Spleen (tissue), 11 donors: ENCODE measurements at regions not wholly inside any gene's neighbourhood (a gene's known extent, or its start where the extent isn't known, plus 50 kb on each side); places are given as distances from the start of the nearest gene placed in this dataset.

Source experiments
- DNase-seq: peaks from one replicate; pipeline ENCODE4 v3.0.0-alpha.2; 2020
- H3K27ac ChIP-seq, 8 donors: fragments of 200-600 bp; sonication (generic) in 7 of 8; 1 replicate in 4 of 8; 2 replicates in 4 of 8; pipeline versions ENCODE4 v1.5.0 to v1.8.0; 2016 to 2021; ENCODE audit warnings: inconsistent platforms in 4 of 8, mild to moderate bottlenecking in 4 of 8, moderate library complexity in 1 of 8
- H3K27me3 ChIP-seq, 7 donors: fragments of 200-600 bp; sonication (generic) in 6 of 7; replicated peaks in 1 of 7; 1 replicate in 4 of 7; 2 replicates in 3 of 7; pipeline versions ENCODE4 v1.5.0 to v1.8.0; 2016 to 2021; ENCODE audit warnings: inconsistent platforms in 3 of 7, mild to moderate bottlenecking in 1 of 7
- H3K36me3 ChIP-seq, 6 donors: fragments of 200-600 bp; sonication (generic) in 5 of 6; 1 replicate in 4 of 6; 2 replicates in 2 of 6; pipeline versions ENCODE4 v1.5.0 to v1.8.0; 2016 to 2021; ENCODE audit warnings: inconsistent platforms in 2 of 6
- H3K4me1 ChIP-seq, 6 donors: fragments of 200-600 bp; sonication (generic) in 5 of 6; 1 replicate in 3 of 6; 2 replicates in 3 of 6; pipeline versions ENCODE4 v1.5.0 to v1.8.0; 2016 to 2021; ENCODE audit warnings: inconsistent platforms in 3 of 6
- H3K4me3 ChIP-seq, 8 donors: fragments of 200-600 bp; sonication (generic) in 7 of 8; 1 replicate in 4 of 8; 2 replicates in 4 of 8; pipeline versions ENCODE4 v1.5.0 to v1.8.0; 2016 to 2021; ENCODE audit warnings: inconsistent platforms in 4 of 8, mild to moderate bottlenecking in 4 of 8, moderate library complexity in 2 of 8
- H3K9me3 ChIP-seq, 8 donors: fragments of 200-600 bp; sonication (generic) in 7 of 8; 1 replicate in 4 of 8; 2 replicates in 4 of 8; pipeline versions ENCODE4 v1.5.0 to v1.8.0; 2016 to 2021; ENCODE audit warnings: inconsistent platforms in 4 of 8
- POLR2A ChIP-seq, 3 donors: fragments of 450-650 bp; IDR thresholded peaks; one replicate each; pipeline ENCODE4 v1.5.1; 2017; ENCODE audit warnings: antibody characterized with exemption in 3 of 3, mild to moderate bottlenecking in 1 of 3
- POLR2AphosphoS5 ChIP-seq, 3 donors: sonication (generic); formaldehyde crosslinking; IDR thresholded peaks; one replicate each; pipeline ENCODE4 v1.5.1; 2017; ENCODE audit warnings: antibody characterized with exemption in 3 of 3
- WGBS, 5 donors: extraction: QIAGEN DNeasy Blood & Tissue Kit in 3 of 5; methylation state at CpG; one replicate each; pipeline versions ENCODE4 v1.1.5 to v1.1.7; 2013 to 2018; 5-methylcytosine and 5-hydroxymethylcytosine counted together
- intact Hi-C: fragments of 100-400 bp; cut with DNase I; formaldehyde crosslinking; loops from one replicate; pipeline ENCODE4 v1.15.0; 2023; ENCODE audit warnings: low total_unique reads
- TF ChIP-seq, protein P1 (sequence below), 11 experiments: fragments of 200-600 bp in 7 of 11; fragments of 450-650 bp in 4 of 11; sonication (generic) in 4 of 11; IDR thresholded peaks in 8 of 11; conservative IDR thresholded peaks in 3 of 11; 1 replicate in 7 of 11; 2 replicates in 4 of 11; pipeline versions ENCODE4 v1.4.0 to v1.8.0; 2016 to 2021; ENCODE audit warnings: antibody characterized with exemption in 11 of 11, inconsistent platforms in 4 of 11, mild to moderate bottlenecking in 1 of 11
- donor health status: healthy with polysubstance abuse.
- donor health status: DM: no; HTN: no; CAD: no; lungs with moderate emphysema.
- donor health status: DM: no; HTN: no; CAD: no.
- donor health status: Bipolar disorder and iron deficiency.
- donor health status: healthy.
- donor health status: DM: no; HTN: no; CAD: no.
- donor health status: DM: yes; HTN: yes; CAD: no.

GRCh38 chr2:22944143-22944542, 440.8 kb upstream of the KLHL29 start:
- Histone ChIP-seq H3K36me3 (no peaks in the 10 kb centered on the region), H3K27me3 (no peaks in the 10 kb centered on the region), H3K4me3 (no peak overlapping the region), H3K9me3 (peaks cover 0 to 4% (median 0%) of the 10 kb centered on the region in 8 donors), H3K27ac (no peak overlapping the region), H3K4me1 (no peaks in the 10 kb centered on the region)
- intact Hi-C loops, result no loop called here
- no peak for TF ChIP-seq POLR2A (IDR thresholded peaks at IDR 0.05)
- no peak for TF ChIP-seq POLR2AphosphoS5 (IDR thresholded peaks at IDR 0.05)
- TF ChIP-seq, protein P1, sequence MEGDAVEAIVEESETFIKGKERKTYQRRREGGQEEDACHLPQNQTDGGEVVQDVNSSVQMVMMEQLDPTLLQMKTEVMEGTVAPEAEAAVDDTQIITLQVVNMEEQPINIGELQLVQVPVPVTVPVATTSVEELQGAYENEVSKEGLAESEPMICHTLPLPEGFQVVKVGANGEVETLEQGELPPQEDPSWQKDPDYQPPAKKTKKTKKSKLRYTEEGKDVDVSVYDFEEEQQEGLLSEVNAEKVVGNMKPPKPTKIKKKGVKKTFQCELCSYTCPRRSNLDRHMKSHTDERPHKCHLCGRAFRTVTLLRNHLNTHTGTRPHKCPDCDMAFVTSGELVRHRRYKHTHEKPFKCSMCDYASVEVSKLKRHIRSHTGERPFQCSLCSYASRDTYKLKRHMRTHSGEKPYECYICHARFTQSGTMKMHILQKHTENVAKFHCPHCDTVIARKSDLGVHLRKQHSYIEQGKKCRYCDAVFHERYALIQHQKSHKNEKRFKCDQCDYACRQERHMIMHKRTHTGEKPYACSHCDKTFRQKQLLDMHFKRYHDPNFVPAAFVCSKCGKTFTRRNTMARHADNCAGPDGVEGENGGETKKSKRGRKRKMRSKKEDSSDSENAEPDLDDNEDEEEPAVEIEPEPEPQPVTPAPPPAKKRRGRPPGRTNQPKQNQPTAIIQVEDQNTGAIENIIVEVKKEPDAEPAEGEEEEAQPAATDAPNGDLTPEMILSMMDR (IDR thresholded peaks at IDR 0.05 in 8 of 11, conservative IDR thresholded peaks at IDR 0.05 in 3 of 11), result no peak
- no peak for DNase-seq
- WGBS, 5 donors, result 78 to 94% (median 90%) methylated on average over 6 to 7 of the region's 7 CpGs

GRCh38 chr2:22946553-22946952, 438.4 kb upstream of the KLHL29 start:
- intact Hi-C loops, result no loop called here
- H3K9me3 ChIP-seq, result peaks cover 0 to 4% (median 0%) of the 10 kb centered on the region in 8 donors
- DNase-seq, result no peak
- no peaks in the 10 kb centered on the region for H3K27me3 ChIP-seq
- no peaks in the 10 kb centered on the region for H3K36me3 ChIP-seq
- H3K4me1 ChIP-seq, result no peaks in the 10 kb centered on the region
- H3K4me3 ChIP-seq, result no peak overlapping the region
- 87 to 96% (median 90%) methylated on average over 2 of the region's 2 CpGs for WGBS, 5 donors
- H3K27ac ChIP-seq, result no peak overlapping the region
- TF ChIP-seq POLR2AphosphoS5 (IDR thresholded peaks at IDR 0.05) (no peak), POLR2A (IDR thresholded peaks at IDR 0.05) (no peak)
- TF ChIP-seq, protein P1 (IDR thresholded peaks at IDR 0.05 in 8 of 11, conservative IDR thresholded peaks at IDR 0.05 in 3 of 11), result no peak

- Histone ChIP-seq H3K9me3 (peaks cover 0 to 4% (median 0%) of the 10 kb centered on the region in 8 donors), H3K4me1 (no peaks in the 10 kb centered on the region), H3K27ac (no peak overlapping the region), H3K36me3 (no peaks in the 10 kb centered on the region), H3K27me3 (no peaks in the 10 kb centered on the region), H3K4me3 (no peak overlapping the region)
- DNase-seq, result no peak
- intact Hi-C loops, result no loop called here
- no peak for TF ChIP-seq POLR2AphosphoS5 (IDR thresholded peaks at IDR 0.05)
- no peak for TF ChIP-seq POLR2A (IDR thresholded peaks at IDR 0.05)
- TF ChIP-seq, protein P1 (IDR thresholded peaks at IDR 0.05 in 8 of 11, conservative IDR thresholded peaks at IDR 0.05 in 3 of 11), result no peak
- 81 to 92% (median 87%) methylated on average over 4 of the region's 4 CpGs for WGBS, 5 donors
These were observed 437.2 kb upstream of the KLHL29 start for GRCh38 chr2:22947741-22948140.

GRCh38 chr2:22950431-22950830, 434.5 kb upstream of the KLHL29 start:
- Histone ChIP-seq H3K27me3 (no peaks in the 10 kb centered on the region), H3K27ac (no peak overlapping the region), H3K4me3 (no peak overlapping the region), H3K36me3 (no peaks in the 10 kb centered on the region), H3K9me3 (peaks cover 0 to 4% (median 0%) of the 10 kb centered on the region in 8 donors), H3K4me1 (no peaks in the 10 kb centered on the region)
- TF ChIP-seq POLR2A (IDR thresholded peaks at IDR 0.05) (no peak), POLR2AphosphoS5 (IDR thresholded peaks at IDR 0.05) (no peak)
- TF ChIP-seq, protein P1 (IDR thresholded peaks at IDR 0.05 in 8 of 11, conservative IDR thresholded peaks at IDR 0.05 in 3 of 11), result no peak
- no peak for DNase-seq
- 15 to 24% (median 20%) methylated on average over 2 of the region's 2 CpGs for WGBS, 5 donors
- intact Hi-C loops, result no loop called here
